Uterus (tissue), 2 donors: ENCODE measurements at regions not wholly inside any gene's neighbourhood (a gene's known extent, or its start where the extent isn't known, plus 50 kb on each side); places are given as distances from the start of the nearest gene placed in this dataset.

ENCODE experiments used
- POLR2A ChIP-seq, 2 donors: fragments of 450-650 bp; IDR thresholded peaks; one replicate each; pipeline ENCODE4 v1.6.1; 2016; ENCODE audit warnings: antibody characterized with exemption in 2 of 2, mild to moderate bottlenecking in 1 of 2, moderate library complexity in 1 of 2
- TF ChIP-seq, protein P1 (sequence below), 4 experiments: fragments of 200-600 bp in 2 of 4; fragments of 450-650 bp in 2 of 4; sonication (generic) in 2 of 4; IDR thresholded peaks; one replicate each; pipeline ENCODE4 v1.5.1; 2016 to 2019; ENCODE audit warnings: antibody characterized with exemption in 4 of 4, mild to moderate bottlenecking in 2 of 4, moderate library complexity in 1 of 4

DNA sequence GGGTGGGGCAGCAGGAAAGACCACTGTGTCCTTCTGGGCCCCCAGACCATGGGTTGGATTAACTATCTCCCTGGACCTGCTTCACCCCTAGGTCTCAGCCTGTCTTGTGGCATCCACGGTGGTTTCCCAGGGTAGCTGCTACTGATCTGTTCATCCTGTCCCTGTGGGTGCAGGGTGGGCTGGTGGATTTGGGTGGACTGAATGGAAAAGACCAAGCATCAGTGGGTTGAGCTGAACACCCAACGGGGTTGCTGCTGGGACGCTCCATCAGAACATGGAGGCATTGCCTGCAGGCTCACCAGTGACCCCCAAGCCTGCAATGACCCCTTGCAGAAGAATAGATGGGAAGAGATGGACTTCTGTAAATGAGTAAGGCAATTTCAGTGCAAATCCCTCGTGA lies 812.1 kb downstream of the TBC1D22A start:
- TF ChIP-seq, protein P1, sequence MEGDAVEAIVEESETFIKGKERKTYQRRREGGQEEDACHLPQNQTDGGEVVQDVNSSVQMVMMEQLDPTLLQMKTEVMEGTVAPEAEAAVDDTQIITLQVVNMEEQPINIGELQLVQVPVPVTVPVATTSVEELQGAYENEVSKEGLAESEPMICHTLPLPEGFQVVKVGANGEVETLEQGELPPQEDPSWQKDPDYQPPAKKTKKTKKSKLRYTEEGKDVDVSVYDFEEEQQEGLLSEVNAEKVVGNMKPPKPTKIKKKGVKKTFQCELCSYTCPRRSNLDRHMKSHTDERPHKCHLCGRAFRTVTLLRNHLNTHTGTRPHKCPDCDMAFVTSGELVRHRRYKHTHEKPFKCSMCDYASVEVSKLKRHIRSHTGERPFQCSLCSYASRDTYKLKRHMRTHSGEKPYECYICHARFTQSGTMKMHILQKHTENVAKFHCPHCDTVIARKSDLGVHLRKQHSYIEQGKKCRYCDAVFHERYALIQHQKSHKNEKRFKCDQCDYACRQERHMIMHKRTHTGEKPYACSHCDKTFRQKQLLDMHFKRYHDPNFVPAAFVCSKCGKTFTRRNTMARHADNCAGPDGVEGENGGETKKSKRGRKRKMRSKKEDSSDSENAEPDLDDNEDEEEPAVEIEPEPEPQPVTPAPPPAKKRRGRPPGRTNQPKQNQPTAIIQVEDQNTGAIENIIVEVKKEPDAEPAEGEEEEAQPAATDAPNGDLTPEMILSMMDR (IDR thresholded peaks at IDR 0.05): no peak
- TF ChIP-seq POLR2A (IDR thresholded peaks at IDR 0.05): no peak
